OCI-LY1 (cell line): ENCODE measurements at regions not wholly inside any gene's neighbourhood (a gene's known extent, or its start where the extent isn't known, plus 50 kb on each side); places are given as distances from the start of the nearest gene placed in this dataset.

Source experiments
- H2AFZ ChIP-seq: fragments of 200-600 bp; sonication (generic), shearing (Covaris generic); 2 replicates; pipeline ENCODE4 v1.6.0; 2014; ENCODE audit warnings: antibody characterized with exemption, mild to moderate bottlenecking, low read length
- H3F3A ChIP-seq: fragments of 200-600 bp; sonication (generic), shearing (Covaris generic); 2 replicates; pipeline ENCODE4 v1.6.0; 2014; ENCODE audit warnings: mild to moderate bottlenecking, antibody characterized with exemption, low read length, moderate library complexity; ENCODE audit not compliant: insufficient read depth
- H3K27ac ChIP-seq: fragments of 200-600 bp; sonication (generic); 2 replicates; pipeline ENCODE4 v1.5.1; 2014; ENCODE audit warnings: low read length, mixed run types, mild to moderate bottlenecking, low read depth; ENCODE audit not compliant: poor library complexity, severe bottlenecking
- H3K27me3 ChIP-seq: fragments of 200-600 bp; sonication (generic); 2 replicates; pipeline ENCODE4 v1.6.0; 2014; ENCODE audit warnings: antibody characterized with exemption, mild to moderate bottlenecking, low read length, moderate library complexity; ENCODE audit not compliant: insufficient read depth
- H3K36me3 ChIP-seq: fragments of 200-600 bp; sonication (generic); 2 replicates; pipeline ENCODE4 v1.6.1; 2014; ENCODE audit warnings: mild to moderate bottlenecking, antibody characterized with exemption, low read length, moderate library complexity, mixed read lengths; ENCODE audit not compliant: insufficient read depth
- H3K4me1 ChIP-seq: fragments of 200-600 bp; sonication (generic); 2 replicates; pipeline ENCODE4 v1.5.1; 2014; ENCODE audit warnings: mild to moderate bottlenecking, low read length, moderate library complexity; ENCODE audit not compliant: insufficient read depth, severe bottlenecking
- H3K4me2 ChIP-seq: fragments of 200-600 bp; sonication (generic), shearing (Covaris generic); 2 replicates; pipeline ENCODE4 v1.6.1; 2014; ENCODE audit warnings: low read length
- H3K4me3 ChIP-seq: fragments of 200-600 bp; sonication (generic); 2 replicates; pipeline ENCODE4 v1.5.1; 2014; ENCODE audit warnings: low read length, low read depth, mild to moderate bottlenecking, mixed read lengths; ENCODE audit not compliant: poor library complexity, severe bottlenecking
- H3K79me2 ChIP-seq: fragments of 200-600 bp; shearing (Covaris generic); 2 replicates; pipeline ENCODE4 v1.6.1; 2016; ENCODE audit warnings: mixed run types, low read length, mixed read lengths; ENCODE audit not compliant: insufficient read depth
- H3K9ac ChIP-seq: fragments of 200-600 bp; sonication (generic), shearing (Covaris generic); 2 replicates; pipeline ENCODE4 v1.6.1; 2014; ENCODE audit warnings: mild to moderate bottlenecking, low read length, mixed read lengths
- H3K9me2 ChIP-seq: fragments of 200-600 bp; sonication (generic), shearing (Covaris generic); 2 replicates; pipeline ENCODE4 v1.6.1; 2014; ENCODE audit warnings: low read depth, mild to moderate bottlenecking, low read length, mixed read lengths
- H3K9me3 ChIP-seq: fragments of 200-600 bp; shearing (Covaris generic); 2 replicates; pipeline ENCODE4 v1.6.1; 2014; ENCODE audit warnings: low read length, mixed read lengths
- H4K20me1 ChIP-seq: fragments of 200-600 bp; sonication (generic), shearing (Covaris generic); 2 replicates; pipeline ENCODE4 v1.6.0; 2016; ENCODE audit warnings: mild to moderate bottlenecking, low read length; ENCODE audit not compliant: insufficient read depth
- EZH2 ChIP-seq: fragments of 200-600 bp; sonication (generic), shearing (Covaris generic); IDR thresholded peaks from 2 replicates; pipeline ENCODE4 v1.8.0; 2017; ENCODE audit warnings: borderline replicate concordance, mixed run types, mild to moderate bottlenecking, antibody characterized with exemption, low read length, moderate library complexity, mixed read lengths
- TF ChIP-seq, protein P1 (sequence below): fragments of 200-600 bp; sonication (generic), shearing (Covaris generic); IDR thresholded peaks from 2 replicates; pipeline ENCODE4 v1.5.1; 2017; ENCODE audit warnings: mild to moderate bottlenecking, antibody characterized with exemption, low read length, moderate library complexity, mixed read lengths

DNA sequence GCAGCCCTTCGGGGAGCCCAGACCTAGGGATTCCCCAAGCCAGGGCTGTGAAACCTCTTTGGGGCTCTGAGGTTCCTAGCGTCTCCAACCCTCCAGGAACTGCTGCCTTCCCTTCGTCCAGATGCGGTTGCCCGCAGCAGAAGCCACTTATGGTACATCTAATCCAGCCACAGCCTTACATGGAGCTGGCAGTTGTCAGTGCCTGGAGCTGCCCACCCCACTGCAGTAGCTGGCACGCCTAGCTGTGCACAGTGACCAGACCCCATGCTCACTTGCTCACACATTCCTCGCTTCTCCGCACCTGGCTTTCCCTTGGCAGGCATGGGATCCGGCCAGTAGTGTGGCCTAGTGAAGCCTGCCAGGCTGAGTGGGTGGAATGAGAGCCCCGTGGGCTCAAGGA, 547.6 kb downstream of the TBC1D32 start:
- Histone ChIP-seq H3K9me3 (no peaks in the 10 kb centered on the region), H2AFZ (no peak overlapping the region), H3K79me2 (no peaks in the 10 kb centered on the region), H3K4me2 (no peak overlapping the region), H3K4me3 (no peak overlapping the region), H4K20me1 (no peaks in the 10 kb centered on the region), H3K9me2 (no peaks in the 10 kb centered on the region), H3K4me1 (no peaks in the 10 kb centered on the region), H3K9ac (no peak overlapping the region), H3F3A (no peaks in the 10 kb centered on the region), H3K27me3 (no peaks in the 10 kb centered on the region), H3K36me3 (no peaks in the 10 kb centered on the region), H3K27ac (no peak overlapping the region)
- TF ChIP-seq EZH2 = no peak
- TF ChIP-seq, protein P1, sequence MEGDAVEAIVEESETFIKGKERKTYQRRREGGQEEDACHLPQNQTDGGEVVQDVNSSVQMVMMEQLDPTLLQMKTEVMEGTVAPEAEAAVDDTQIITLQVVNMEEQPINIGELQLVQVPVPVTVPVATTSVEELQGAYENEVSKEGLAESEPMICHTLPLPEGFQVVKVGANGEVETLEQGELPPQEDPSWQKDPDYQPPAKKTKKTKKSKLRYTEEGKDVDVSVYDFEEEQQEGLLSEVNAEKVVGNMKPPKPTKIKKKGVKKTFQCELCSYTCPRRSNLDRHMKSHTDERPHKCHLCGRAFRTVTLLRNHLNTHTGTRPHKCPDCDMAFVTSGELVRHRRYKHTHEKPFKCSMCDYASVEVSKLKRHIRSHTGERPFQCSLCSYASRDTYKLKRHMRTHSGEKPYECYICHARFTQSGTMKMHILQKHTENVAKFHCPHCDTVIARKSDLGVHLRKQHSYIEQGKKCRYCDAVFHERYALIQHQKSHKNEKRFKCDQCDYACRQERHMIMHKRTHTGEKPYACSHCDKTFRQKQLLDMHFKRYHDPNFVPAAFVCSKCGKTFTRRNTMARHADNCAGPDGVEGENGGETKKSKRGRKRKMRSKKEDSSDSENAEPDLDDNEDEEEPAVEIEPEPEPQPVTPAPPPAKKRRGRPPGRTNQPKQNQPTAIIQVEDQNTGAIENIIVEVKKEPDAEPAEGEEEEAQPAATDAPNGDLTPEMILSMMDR = no peak

DNA sequence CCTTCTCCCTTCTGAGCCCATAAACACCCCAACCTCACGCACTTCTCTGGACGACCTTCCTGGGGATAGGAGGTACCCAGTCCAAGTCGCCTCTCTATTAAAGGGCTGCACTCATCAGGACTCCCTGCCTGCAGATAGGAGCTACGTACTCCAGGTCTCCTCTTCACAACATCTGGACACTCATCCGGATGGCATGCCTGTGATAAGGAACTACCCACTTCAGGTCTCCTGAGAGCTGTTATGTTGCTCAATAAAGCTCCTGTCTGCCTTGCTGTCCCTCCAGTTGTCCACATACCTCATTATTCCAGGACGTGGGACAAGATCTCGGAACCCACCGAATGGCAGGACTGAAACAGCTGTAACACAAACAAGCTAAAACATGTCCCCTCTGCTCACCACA, 548.0 kb downstream of the TBC1D32 start:
- Histone ChIP-seq H3K9me2 (no peaks in the 10 kb centered on the region), H3K9ac (no peak overlapping the region), H2AFZ (no peak overlapping the region), H3K4me3 (no peak overlapping the region), H3K36me3 (no peaks in the 10 kb centered on the region), H3K9me3 (no peaks in the 10 kb centered on the region), H3K4me1 (no peaks in the 10 kb centered on the region), H3F3A (no peaks in the 10 kb centered on the region), H3K27ac (no peak overlapping the region), H3K79me2 (no peaks in the 10 kb centered on the region), H3K4me2 (no peak overlapping the region), H4K20me1 (no peaks in the 10 kb centered on the region), H3K27me3 (no peaks in the 10 kb centered on the region)
- TF ChIP-seq EZH2 = no peak
- TF ChIP-seq, protein P1 = no peak

DNA sequence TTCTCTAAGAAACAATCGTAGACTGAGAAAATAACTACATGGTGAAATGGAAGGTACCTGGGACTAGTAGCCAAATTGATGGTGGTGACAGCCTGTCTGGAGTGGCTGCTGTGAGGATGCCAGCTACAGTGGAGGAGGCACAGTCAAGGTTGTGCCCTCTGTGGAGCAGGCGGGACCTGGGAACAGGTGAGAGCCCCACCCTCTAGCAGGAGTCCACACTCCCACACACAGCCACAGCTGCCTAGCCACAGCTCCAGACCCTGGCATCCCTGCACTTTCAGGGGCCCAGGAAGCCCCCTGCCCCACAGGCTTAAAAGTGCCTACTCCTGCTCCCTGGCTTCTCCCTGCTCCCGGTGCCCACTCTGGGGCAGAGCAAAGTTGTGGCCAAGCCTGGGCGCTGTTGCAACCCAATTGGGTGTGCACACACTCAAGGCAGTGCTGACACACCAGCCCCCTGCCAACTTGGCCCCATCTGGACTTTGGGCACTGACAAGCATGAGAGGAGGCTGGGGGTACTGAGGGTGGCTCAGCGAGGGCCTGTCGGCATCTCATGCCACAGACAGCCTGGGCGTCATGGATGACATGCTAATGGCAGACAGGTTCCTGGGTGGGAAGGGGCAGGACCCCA, 548.7 kb downstream of the TBC1D32 start:
- Histone ChIP-seq H3K4me1 (no peaks in the 10 kb centered on the region), H3K27ac (no peak overlapping the region), H3K4me2 (no peak overlapping the region), H3K9me2 (no peaks in the 10 kb centered on the region), H3K4me3 (no peak overlapping the region), H3K27me3 (no peaks in the 10 kb centered on the region), H2AFZ (no peak overlapping the region), H3K79me2 (no peaks in the 10 kb centered on the region), H3F3A (no peaks in the 10 kb centered on the region), H3K36me3 (no peaks in the 10 kb centered on the region), H4K20me1 (no peaks in the 10 kb centered on the region), H3K9ac (no peak overlapping the region), H3K9me3 (no peaks in the 10 kb centered on the region)
- TF ChIP-seq, protein P1 = no peak
- TF ChIP-seq EZH2 = no peak
